ENCODE measurements at regions not wholly inside any gene's neighbourhood (a gene's known extent, or its start where the extent isn't known, plus 50 kb on each side); places are given as distances from the start of the nearest gene placed in this dataset.

- DNase-seq = no peak
- Histone ChIP-seq H3K9me3 (no peaks in the 10 kb centered on the region), H3K27ac (no peak overlapping the region), H3K4me1 (ENCODE audit: insufficient read depth) (no peaks in the 10 kb centered on the region), H3K27me3 (no peaks in the 10 kb centered on the region), H3K36me3 (no peaks in the 10 kb centered on the region), H3K4me3 (no peak overlapping the region)
- TF ChIP-seq EP300 (IDR thresholded peaks at IDR 0.05) = no peak
- no peak for TF ChIP-seq POLR2A (IDR thresholded peaks at IDR 0.05)
- 86 to 96% (median 95%) methylated on average over 2 of the region's 2 CpGs for WGBS, 3 donors
- intact Hi-C loops (cut with DNase I) = no loop called here
Observed at GRCh38 chr20:12482661-12483060, 526.1 kb upstream of the SPTLC3 start.

GRCh38 chr20:12502443-12502842 lies 506.3 kb upstream of the SPTLC3 start:
- H3K36me3 ChIP-seq = no peaks in the 10 kb centered on the region
- no peak overlapping the region for H3K4me3 ChIP-seq
- TF ChIP-seq POLR2A (IDR thresholded peaks at IDR 0.05) = no peak
- no peak for TF ChIP-seq CTCF (IDR thresholded peaks at IDR 0.05)
- TF ChIP-seq EP300 (IDR thresholded peaks at IDR 0.05) = no peak
- H3K9me3 ChIP-seq = no peaks in the 10 kb centered on the region
- H3K27ac ChIP-seq = no peak overlapping the region
- intact Hi-C loops (cut with DNase I) = no loop called here
- no peaks in the 10 kb centered on the region for H3K4me1 ChIP-seq (ENCODE audit: insufficient read depth)
- H3K27me3 ChIP-seq = no peaks in the 10 kb centered on the region
- no peak for DNase-seq
- 74 to 84% (median 78%) methylated on average over 2 of the region's 2 CpGs for WGBS, 3 donors

- no peaks in the 10 kb centered on the region for H3K36me3 ChIP-seq
- H3K27me3 ChIP-seq = no peaks in the 10 kb centered on the region
- 55 to 82% (median 80%) methylated on average over 1 of the region's 1 CpG for WGBS, 3 donors
- no peaks in the 10 kb centered on the region for H3K4me1 ChIP-seq (ENCODE audit: insufficient read depth)
- no peaks in the 10 kb centered on the region for H3K9me3 ChIP-seq
- H3K27ac ChIP-seq = no peak overlapping the region
- no peak for DNase-seq
- no peak overlapping the region for H3K4me3 ChIP-seq
- intact Hi-C loops (cut with DNase I) = no loop called here
- TF ChIP-seq POLR2A (IDR thresholded peaks at IDR 0.05) = no peak
- no peak for TF ChIP-seq EP300 (IDR thresholded peaks at IDR 0.05)
- TF ChIP-seq CTCF (IDR thresholded peaks at IDR 0.05) = no peak
Observed at GRCh38 chr20:12504779-12505178, 504.0 kb upstream of the SPTLC3 start.

GRCh38 chr20:12511499-12511898 lies 497.3 kb upstream of the SPTLC3 start:
- Histone ChIP-seq H3K4me3 (no peak overlapping the region), H3K4me1 (ENCODE audit: insufficient read depth) (no peaks in the 10 kb centered on the region), H3K36me3 (no peaks in the 10 kb centered on the region), H3K9me3 (no peaks in the 10 kb centered on the region), H3K27me3 (no peaks in the 10 kb centered on the region), H3K27ac (no peak overlapping the region)
- no peak for DNase-seq
- no peak for TF ChIP-seq EP300 (IDR thresholded peaks at IDR 0.05)
- TF ChIP-seq CTCF (IDR thresholded peaks at IDR 0.05) = no peak
- TF ChIP-seq POLR2A (IDR thresholded peaks at IDR 0.05) = no peak
- WGBS, 3 donors = 93 to 97% (median 97%) methylated on average over 3 of the region's 3 CpGs
- intact Hi-C loops (cut with DNase I) = no loop called here

DNA sequence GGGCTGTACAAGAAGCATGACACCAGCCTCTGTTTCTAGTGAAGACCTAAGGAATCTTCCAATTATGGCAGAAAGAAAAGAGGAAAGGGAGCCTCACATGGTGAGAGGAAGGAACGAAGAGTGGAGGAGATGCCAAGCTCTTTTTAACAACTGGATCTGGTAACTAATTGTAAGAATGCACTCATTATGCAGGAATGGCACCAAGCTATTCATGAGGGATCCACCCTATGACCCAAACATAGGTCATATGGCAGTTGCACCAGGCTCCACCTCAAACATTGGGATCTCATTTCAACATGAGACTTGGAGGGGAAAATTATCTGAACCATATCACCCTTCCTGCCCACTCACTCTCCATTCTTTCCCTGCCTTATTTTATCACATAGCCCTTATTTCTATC lies 496.0 kb upstream of the SPTLC3 start:
- 73 to 86% (median 76%) methylated on average over 1 of the region's 1 CpG for WGBS, 3 donors
- Histone ChIP-seq H3K4me3 (no peak overlapping the region), H3K4me1 (ENCODE audit: insufficient read depth) (no peaks in the 10 kb centered on the region), H3K9me3 (no peaks in the 10 kb centered on the region), H3K27ac (no peak overlapping the region), H3K27me3 (no peaks in the 10 kb centered on the region), H3K36me3 (no peaks in the 10 kb centered on the region)
- TF ChIP-seq EP300 (IDR thresholded peaks at IDR 0.05) (no peak), CTCF (IDR thresholded peaks at IDR 0.05) (no peak), POLR2A (IDR thresholded peaks at IDR 0.05) (no peak)
- intact Hi-C loops (cut with DNase I) = no loop called here
- no peak for DNase-seq
